Endothelial cell of umbilical vein (primary cell): ENCODE measurements at regions not wholly inside any gene's neighbourhood (a gene's known extent, or its start where the extent isn't known, plus 50 kb on each side); places are given as distances from the start of the nearest gene placed in this dataset.

Experiments
- BruUV-seq: library from RNA; stranded (reverse); fragments of 400-500 nt; replicated peaks from 2 replicates; lab custom pipeline; 2021; lab: Mats Ljungman, UMichigan
- CTCF ChIA-PET: fragments of 300-600, 350-600 bp; sonication (Branson Sonifier 250); formaldehyde crosslinking; loops from one replicate; lab custom pipeline; 2021; ENCODE audit warnings: antibody characterized with exemption, inconsistent platforms; lab: Charles Lee
- POLR2A ChIA-PET: fragments of 300-600, 350-600 bp; sonication (Branson Sonifier 250); formaldehyde crosslinking; loops from one replicate; lab custom pipeline; 2021; ENCODE audit warnings: antibody characterized with exemption, inconsistent platforms; lab: Charles Lee
- DNase-seq: peaks from one replicate; pipeline ENCODE4 v3.0.0-alpha.2; 2011; ENCODE audit warnings: low read depth, low spot score
- FAIRE-seq: peaks from 2 replicates; lab custom pipeline; 2011; peaks lifted over from hg19 to GRCh38; lab: Jason Lieb, UNC
- H2AFZ ChIP-seq: 2 replicates; pipeline ENCODE4 v1.6.0; 2012; ENCODE audit warnings: low read depth, low read length, control low read depth, inconsistent platforms
- H3K27ac ChIP-seq: 2 replicates; pipeline ENCODE4 v1.5.1; 2011; ENCODE audit warnings: low read depth, mild to moderate bottlenecking, control low read depth, low read length, moderate library complexity; ENCODE audit not compliant: insufficient read depth
- H3K27me3 ChIP-seq, 2 experiments: 2 replicates each; pipeline versions ENCODE4 v1.6.0 to v1.6.1; 2011; ENCODE audit warnings: low read length in 2 of 2, mixed read lengths in 1 of 2; ENCODE audit not compliant: control insufficient read depth in 2 of 2, insufficient read depth in 2 of 2
- H3K36me3 ChIP-seq, 2 experiments: 2 replicates in 1 of 2; 3 replicates in 1 of 2; pipeline ENCODE4 v1.5.1; 2011; ENCODE audit warnings: low read length in 2 of 2, mild to moderate bottlenecking in 1 of 2, moderate library complexity in 1 of 2; ENCODE audit not compliant: control insufficient read depth in 2 of 2, insufficient read depth in 2 of 2; ENCODE audit errors: extremely low read depth in 1 of 2
- H3K4me1 ChIP-seq: 3 replicates; pipeline ENCODE4 v1.5.1; 2011; ENCODE audit warnings: mild to moderate bottlenecking, low read length; ENCODE audit not compliant: control insufficient read depth, insufficient read depth; ENCODE audit errors: extremely low read depth
- H3K4me2 ChIP-seq: 2 replicates; pipeline ENCODE4 v1.6.1; 2011; ENCODE audit warnings: low read length, control low read depth, mixed read lengths; ENCODE audit not compliant: insufficient read depth
- H3K4me3 ChIP-seq, 3 experiments: fragments of 200-600 bp in 1 of 3; sonication (generic), shearing (Covaris generic) in 1 of 3; replicated peaks in 1 of 3; 2 replicates each; pipeline ENCODE4 v1.5.1; 2011 to 2016; ENCODE audit warnings: control low read depth in 3 of 3, low read length in 3 of 3, mild to moderate bottlenecking in 2 of 3, inconsistent platforms in 1 of 3, low read depth in 1 of 3, moderate library complexity in 1 of 3; ENCODE audit not compliant: insufficient read depth in 1 of 3
- H3K79me2 ChIP-seq: 2 replicates; pipeline ENCODE4 v1.6.0; 2012; ENCODE audit warnings: low read length, inconsistent platforms; ENCODE audit not compliant: control insufficient read depth, insufficient read depth
- H3K9ac ChIP-seq: replicated peaks from 2 replicates; pipeline ENCODE3; 2011; ENCODE audit warnings: low read length, control low read depth; ENCODE audit not compliant: insufficient read depth; ENCODE audit errors: extremely low read depth
- H3K9me1 ChIP-seq: replicated peaks from 3 replicates; pipeline ENCODE4 v1.6.0; 2011; ENCODE audit warnings: mild to moderate bottlenecking, low read length; ENCODE audit not compliant: control insufficient read depth, insufficient read depth; ENCODE audit errors: extremely low read depth
- H3K9me3 ChIP-seq: replicated peaks from 2 replicates; pipeline ENCODE4 v1.5.1; 2012; ENCODE audit warnings: low read length, inconsistent platforms; ENCODE audit not compliant: control insufficient read depth, insufficient read depth
- H4K20me1 ChIP-seq: replicated peaks from 2 replicates; pipeline ENCODE3; 2011; ENCODE audit warnings: mild to moderate bottlenecking, low read length; ENCODE audit not compliant: control insufficient read depth, insufficient read depth; ENCODE audit errors: extremely low read depth
- CTCF ChIP-seq, 2 donors: IDR thresholded peaks; 1 replicate in 1 of 2; 2 replicates in 1 of 2; pipeline ENCODE4 v1.5.1; 2011; ENCODE audit warnings: low read length in 2 of 2, mild to moderate bottlenecking in 2 of 2, moderate library complexity in 2 of 2, control low read depth in 1 of 2, inconsistent platforms in 1 of 2, low read depth in 1 of 2; ENCODE audit not compliant: insufficient read depth in 1 of 2; ENCODE audit errors: extremely low read depth in 1 of 2
- EZH2 ChIP-seq: IDR thresholded peaks from 2 replicates; pipeline ENCODE4 v1.6.1; 2012; ENCODE audit warnings: borderline replicate concordance, low read depth, mild to moderate bottlenecking, moderate library complexity, low read length, inconsistent platforms; ENCODE audit not compliant: severe bottlenecking
- FOS ChIP-seq: IDR thresholded peaks from 2 replicates; pipeline ENCODE4 v1.6.1; 2011; ENCODE audit warnings: mild to moderate bottlenecking, low read length, moderate library complexity, borderline replicate concordance; ENCODE audit not compliant: insufficient read depth
- GATA2 ChIP-seq: IDR thresholded peaks from 2 replicates; pipeline ENCODE4 v1.7.0; 2011; ENCODE audit warnings: low read depth, mild to moderate bottlenecking, moderate library complexity, mixed read lengths, low read length; ENCODE audit not compliant: insufficient read length, insufficient read depth
- JUN ChIP-seq: IDR thresholded peaks from 2 replicates; pipeline ENCODE4 v1.6.1; 2011; ENCODE audit warnings: borderline replicate concordance, low read depth; ENCODE audit not compliant: insufficient read length, insufficient read depth
- MAX ChIP-seq: IDR thresholded peaks from 2 replicates; pipeline ENCODE4 v1.6.1; 2011; ENCODE audit not compliant: insufficient read depth, insufficient read length
- MYC ChIP-seq: IDR thresholded peaks from one replicate; pipeline ENCODE4 v1.6.1; 2011; ENCODE audit warnings: mild to moderate bottlenecking, low read depth, low read length
- POLR2A ChIP-seq: IDR thresholded peaks from 2 replicates; pipeline ENCODE4 v1.6.1; 2012; ENCODE audit warnings: low read depth, mild to moderate bottlenecking, control low read depth, low read length
- POLR2AphosphoS5 ChIP-seq: IDR thresholded peaks from 2 replicates; pipeline ENCODE4 v1.6.1; 2012; ENCODE audit warnings: low read depth, mild to moderate bottlenecking, control low read depth, low read length, moderate library complexity; ENCODE audit not compliant: insufficient read depth
- dilution Hi-C: fragments of 300-500 bp; cut with MboI; formaldehyde crosslinking; loops from one replicate; pipeline ENCODE4 v1.15.0; 2019; ENCODE audit warnings: low sequenced_read_pairs; ENCODE audit not compliant: extremely low pct_ligation_motif_present
- intact Hi-C: fragments of 100-400 bp; cut with micrococcal nuclease; formaldehyde crosslinking; loops from one replicate; pipeline ENCODE4 v1.10.0; 2022

DNA sequence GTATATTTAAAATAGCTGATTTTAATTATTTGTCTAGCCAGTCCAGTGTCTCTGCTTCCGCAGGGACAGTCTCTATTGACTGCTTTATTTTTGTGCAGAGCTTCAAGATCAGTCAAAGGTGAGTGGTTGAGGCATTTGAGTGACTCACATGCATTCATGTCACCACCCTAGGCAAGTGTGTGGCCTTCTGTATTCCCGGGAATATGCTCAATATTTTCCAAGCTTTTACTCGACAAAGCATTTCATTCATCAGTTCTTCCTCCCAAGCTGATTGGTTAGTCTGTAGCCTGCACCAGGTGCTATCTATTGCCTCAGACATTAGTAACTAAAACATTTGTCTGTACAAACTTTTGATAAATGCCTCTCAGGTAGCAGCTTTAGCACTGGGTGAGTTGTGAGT lies 471.5 kb upstream of the NRG3 start:
- no peaks in the 10 kb centered on the region for H3K4me1 ChIP-seq
- H3K27me3 ChIP-seq, result no peaks in the 10 kb centered on the region
- H3K9ac ChIP-seq, result no peak overlapping the region
- dilution Hi-C loops (no loop called here), intact Hi-C loops (no loop called here)
- H4K20me1 ChIP-seq, result no peaks in the 10 kb centered on the region
- no peak overlapping the region for H2AFZ ChIP-seq
- H3K9me3 ChIP-seq, result no peaks in the 10 kb centered on the region
- H3K36me3 ChIP-seq, result no peaks in the 10 kb centered on the region
- H3K27ac ChIP-seq, result no peak overlapping the region
- POLR2A ChIA-PET, result no interaction called here
- FAIRE-seq, result no peak
- no peak overlapping the region for H3K4me2 ChIP-seq
- no peak overlapping the region for H3K4me3 ChIP-seq
- no peaks in the 10 kb centered on the region for H3K9me1 ChIP-seq
- DNase-seq, result no peak
- TF ChIP-seq POLR2AphosphoS5 (no peak), CTCF (IDR thresholded peaks at IDR 0.05; ENCODE audit: extremely low read depth in 1 of 2, insufficient read depth in 1 of 2, low read depth in 1 of 2, low read length in 2 of 2) (no peak), POLR2A (no peak), JUN (no peak), MAX (no peak), GATA2 (no peak), MYC (no peak), EZH2 (no peak), FOS (no peak)
- CTCF ChIA-PET, result no interaction called here
- BruUV-seq, result no TSS peak
- no peaks in the 10 kb centered on the region for H3K79me2 ChIP-seq
